ENCODE measurements at regions not wholly inside any gene's neighbourhood (a gene's known extent, or its start where the extent isn't known, plus 50 kb on each side); places are given as distances from the start of the nearest gene placed in this dataset.

- no peak for TF ChIP-seq CEBPB (IDR thresholded peaks at IDR 0.05; ENCODE audit: borderline replicate concordance in 1 of 2, low read depth in 2 of 2, low read length in 2 of 2)
- no peak for TF ChIP-seq IKZF1 (conservative IDR thresholded peaks at IDR 0.05)
- no peak for TF ChIP-seq REST (IDR thresholded peaks at IDR 0.05; ENCODE audit: low read depth, low read length)
- TF ChIP-seq NFIC (IDR thresholded peaks at IDR 0.05; ENCODE audit: low read depth, low read length) = no peak
- TF ChIP-seq SIN3A (IDR thresholded peaks at IDR 0.05; ENCODE audit: low read depth, low read length) = no peak
Measured at GRCh38 chr7:145986248-145986874, 130.2 kb upstream of the CNTNAP2 start (continued).

- 95% methylated on average over 1 of the region's 1 CpG for WGBS (ENCODE audit: insufficient coverage, insufficient replicate concordance, low lambda C conversion rate, missing lambda C conversion rate)
- H3K9ac ChIP-seq (ENCODE audit: control insufficient read depth, insufficient read depth, low read length) = no peak overlapping the region
- intact Hi-C loops (cut with micrococcal nuclease; ENCODE audit: unreplicated experiment) (no loop called here), in situ Hi-C loops (cut with MboI) (no loop called here)
- no peak for FAIRE-seq
- H2AFZ ChIP-seq (ENCODE audit: control insufficient read depth, low read depth, low read length) = no peak overlapping the region
- DNase-seq (ENCODE audit: low read depth, low spot score) = no peak
- H3K4me3 ChIP-seq = no peak overlapping the region
- no peak overlapping the region for H3K4me2 ChIP-seq (ENCODE audit: control insufficient read depth, insufficient read depth)
- ChIA-PET SMC1A (ENCODE audit: uncharacterized antibody, unreplicated experiment) (no interaction called here), POLR2A (no interaction called here), RAD21 (ENCODE audit: unreplicated experiment) (no interaction called here), CTCF (no interaction called here)
- no peaks in the 10 kb centered on the region for H3K4me1 ChIP-seq (ENCODE audit: control insufficient read depth, insufficient read depth, low read length)
- no peaks in the 10 kb centered on the region for H3K36me3 ChIP-seq (ENCODE audit: control insufficient read depth in 2 of 2, insufficient read depth in 2 of 2, low read length in 1 of 2)
- no peak for ATAC-seq
- no peak overlapping the region for H3K27ac ChIP-seq (ENCODE audit: control insufficient read depth, insufficient read depth)
- no peaks in the 10 kb centered on the region for H3K27me3 ChIP-seq (replicated peaks in 1 of 2; ENCODE audit: control insufficient read depth in 2 of 2, insufficient read depth in 2 of 2, low read length in 1 of 2)
- H3K79me2 ChIP-seq (ENCODE audit: control insufficient read depth, insufficient read depth, low read length) = no peaks in the 10 kb centered on the region
- BruUV-seq (replicated peaks) = no TSS peak
- no peaks in the 10 kb centered on the region for H3K9me3 ChIP-seq (replicated peaks; ENCODE audit: control insufficient read depth, insufficient read depth, low read length)
- H4K20me1 ChIP-seq (ENCODE audit: control insufficient read depth, insufficient read depth) = no peaks in the 10 kb centered on the region
- no peak for TF ChIP-seq SMAD5 (IDR thresholded peaks at IDR 0.05; ENCODE audit: low read depth)
- TF ChIP-seq CREM (IDR thresholded peaks at IDR 0.05; ENCODE audit: low read depth) = no peak
- TF ChIP-seq MEF2A (IDR thresholded peaks at IDR 0.05; ENCODE audit: insufficient read depth, low read depth, low read length) = no peak
- TF ChIP-seq NR2F1 (conservative IDR thresholded peaks at IDR 0.05) = no peak
- no peak for TF ChIP-seq E2F8 (IDR thresholded peaks at IDR 0.05; ENCODE audit: low read depth, partially characterized antibody)
- no peak for TF ChIP-seq ZNF592 (IDR thresholded peaks at IDR 0.05)
Measured at GRCh38 chr7:145978769-145979168, 137.8 kb upstream of the CNTNAP2 start.
